Right cardiac atrium (tissue), 5 donors: ENCODE measurements at regions not wholly inside any gene's neighbourhood (a gene's known extent, or its start where the extent isn't known, plus 50 kb on each side); places are given as distances from the start of the nearest gene placed in this dataset.
"Not testable (repeated sequence)": the region's sequence is repeated elsewhere in the genome, so short reads cannot be mapped to it uniquely, and the experiment has no call there.

Source experiments
- ATAC-seq, 2 donors: fragments of 200-7000 bp; cut with Tn5 transposase; one replicate each; pipeline versions ENCODE4 v1.8.0 to v1.9.1; 2020; ENCODE audit warnings: moderate library complexity in 2 of 2, mild to moderate bottlenecking in 1 of 2
- DNase-seq, 3 donors: peaks; one replicate each; pipeline ENCODE4 v3.0.0-alpha.2; 2020
- H3K27ac ChIP-seq: one replicate; pipeline ENCODE4 v1.5.1; 2013; ENCODE audit warnings: mild to moderate bottlenecking, low read length, control low read depth, moderate library complexity
- H3K27me3 ChIP-seq: one replicate; pipeline ENCODE4 v1.6.1; 2013; ENCODE audit not compliant: control insufficient read depth, insufficient read depth
- H3K4me1 ChIP-seq: one replicate; pipeline ENCODE4 v1.6.1; 2013; ENCODE audit warnings: low read length; ENCODE audit not compliant: control insufficient read depth, insufficient read depth
- H3K4me3 ChIP-seq: one replicate; pipeline ENCODE4 v1.5.1; 2013; ENCODE audit warnings: low read length, control low read depth
- H3K9me3 ChIP-seq: one replicate; pipeline ENCODE4 v1.6.1; 2013; ENCODE audit warnings: low read length; ENCODE audit not compliant: control insufficient read depth
- WGBS: extraction: QIAGEN DNeasy Blood & Tissue Kit; methylation state at CpG from one replicate; pipeline ENCODE4 v1.1.7; 2013; 5-methylcytosine and 5-hydroxymethylcytosine counted together
- intact Hi-C, 4 donors: fragments of 100-400 bp; cut with DNase I; formaldehyde crosslinking; loops; one replicate each; pipeline versions ENCODE4 v1.11.0 to v1.14.0; 2022 to 2023
- donor health status: healthy with polysubstance abuse.
- donor health status: DM: no; HTN: yes; CAD: no.
- donor health status: DM: no; HTN: no; CAD: no.
- donor health status: DM: no; HTN: yes; CAD: no; lungs with severe emphysema.
- donor health status: DM: yes; HTN: yes; CAD: no.

- 57% methylated on average over 3 of the region's 3 CpGs for WGBS
- intact Hi-C loops: no loop called here
- H3K27ac ChIP-seq: no peak overlapping the region
- DNase-seq (no peak), ATAC-seq (no peak)
- no peaks in the 10 kb centered on the region for H3K27me3 ChIP-seq
- no peaks in the 10 kb centered on the region for H3K4me1 ChIP-seq
- no peak overlapping the region for H3K4me3 ChIP-seq
- H3K9me3 ChIP-seq: no peaks in the 10 kb centered on the region
Measured at GRCh38 chr4:117014236-117014635, 71.1 kb downstream of the TRAM1L1 start.

- no peak for ATAC-seq
- Histone ChIP-seq H3K4me3 (no peak overlapping the region), H3K27me3 (no peaks in the 10 kb centered on the region), H3K9me3 (no peaks in the 10 kb centered on the region), H3K4me1 (no peaks in the 10 kb centered on the region), H3K27ac (no peak overlapping the region)
- no peak for DNase-seq
- WGBS: 90% methylated on average over 1 of the region's 1 CpG
- intact Hi-C loops: no loop called here
Measured at GRCh38 chr4:117010671-117011070, 74.7 kb downstream of the TRAM1L1 start.

GRCh38 chr4:117001077-117001476, 84.3 kb downstream of the TRAM1L1 start:
- intact Hi-C loops: no loop called here
- H3K27me3 ChIP-seq: no peaks in the 10 kb centered on the region
- H3K27ac ChIP-seq: no peak overlapping the region
- 76% methylated on average over 8 of the region's 8 CpGs for WGBS
- H3K4me1 ChIP-seq: no peaks in the 10 kb centered on the region
- ATAC-seq (no peak), DNase-seq (no peak)
- H3K4me3 ChIP-seq: no peak overlapping the region
- no peaks in the 10 kb centered on the region for H3K9me3 ChIP-seq

DNA sequence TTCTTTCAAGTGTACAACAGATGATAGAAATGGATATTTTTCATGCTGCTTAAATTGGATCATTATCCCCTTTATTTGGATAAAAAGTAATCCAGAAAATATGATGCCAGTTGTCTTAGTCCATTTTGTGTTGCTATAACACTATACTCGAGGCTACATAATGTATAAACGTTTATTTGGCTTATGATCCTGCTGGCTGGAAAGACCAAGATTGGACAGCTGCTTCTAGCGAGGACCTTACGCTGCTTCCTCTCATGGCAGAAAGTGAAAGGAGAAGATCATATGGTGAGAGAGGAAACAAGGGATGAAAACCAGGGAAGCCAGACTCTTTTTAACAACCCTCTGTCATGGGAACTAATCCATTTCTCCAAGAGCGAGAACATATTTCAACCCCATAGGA, 102.7 kb downstream of the TRAM1L1 start:
- 77% methylated on average over 5 of the region's 5 CpGs for WGBS
- DNase-seq (no peak), ATAC-seq (no peak)
- H3K4me1 ChIP-seq: no peaks in the 10 kb centered on the region
- no peaks in the 10 kb centered on the region for H3K27me3 ChIP-seq
- H3K27ac ChIP-seq: no peak overlapping the region
- intact Hi-C loops: no loop called here
- no peaks in the 10 kb centered on the region for H3K9me3 ChIP-seq
- no peak overlapping the region for H3K4me3 ChIP-seq

DNA sequence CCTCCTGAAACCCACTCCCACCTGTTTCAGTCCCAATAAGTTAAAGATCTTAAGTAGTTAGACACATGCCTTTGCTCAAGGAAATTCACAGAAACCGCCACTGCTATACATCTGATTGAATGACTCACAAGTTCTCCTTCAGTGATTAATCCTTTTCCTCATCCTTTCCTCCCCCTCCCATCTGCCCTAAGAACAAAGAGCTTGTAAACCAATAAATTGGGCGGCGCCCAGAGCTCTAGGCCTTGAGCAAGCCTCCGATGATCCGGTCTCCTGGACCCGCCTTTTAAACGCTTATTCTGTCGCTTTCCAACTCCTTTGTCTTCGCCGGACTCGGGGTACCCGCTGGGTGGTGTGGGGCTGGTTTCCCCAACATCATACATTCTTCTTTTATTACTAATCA, 104.9 kb downstream of the TRAM1L1 start:
- H3K9me3 ChIP-seq, H3K27me3 ChIP-seq, H3K27ac ChIP-seq, intact Hi-C loops, ATAC-seq, H3K4me1 ChIP-seq, H3K4me3 ChIP-seq, DNase-seq: not testable (repeated sequence)
- 86% methylated on average over 12 of the region's 12 CpGs for WGBS

- ATAC-seq (no peak), DNase-seq (no peak)
- H3K27me3 ChIP-seq: no peaks in the 10 kb centered on the region
- H3K9me3 ChIP-seq: no peaks in the 10 kb centered on the region
- intact Hi-C loops: no loop called here
- no peak overlapping the region for H3K27ac ChIP-seq
- H3K4me3 ChIP-seq: no peak overlapping the region
- H3K4me1 ChIP-seq: no peaks in the 10 kb centered on the region
Measured at GRCh38 chr4:116959045-116959444, 126.3 kb downstream of the TRAM1L1 start.

GRCh38 chr4:116953947-116954346, 131.4 kb downstream of the TRAM1L1 start:
- H3K9me3 ChIP-seq: no peaks in the 10 kb centered on the region
- H3K4me1 ChIP-seq: no peaks in the 10 kb centered on the region
- no peak for ATAC-seq
- H3K4me3 ChIP-seq: no peak overlapping the region
- no peaks in the 10 kb centered on the region for H3K27me3 ChIP-seq
- no peak overlapping the region for H3K27ac ChIP-seq
- WGBS: 38% methylated on average over 3 of the region's 3 CpGs
- intact Hi-C loops: no loop called here
- no peak for DNase-seq

DNA sequence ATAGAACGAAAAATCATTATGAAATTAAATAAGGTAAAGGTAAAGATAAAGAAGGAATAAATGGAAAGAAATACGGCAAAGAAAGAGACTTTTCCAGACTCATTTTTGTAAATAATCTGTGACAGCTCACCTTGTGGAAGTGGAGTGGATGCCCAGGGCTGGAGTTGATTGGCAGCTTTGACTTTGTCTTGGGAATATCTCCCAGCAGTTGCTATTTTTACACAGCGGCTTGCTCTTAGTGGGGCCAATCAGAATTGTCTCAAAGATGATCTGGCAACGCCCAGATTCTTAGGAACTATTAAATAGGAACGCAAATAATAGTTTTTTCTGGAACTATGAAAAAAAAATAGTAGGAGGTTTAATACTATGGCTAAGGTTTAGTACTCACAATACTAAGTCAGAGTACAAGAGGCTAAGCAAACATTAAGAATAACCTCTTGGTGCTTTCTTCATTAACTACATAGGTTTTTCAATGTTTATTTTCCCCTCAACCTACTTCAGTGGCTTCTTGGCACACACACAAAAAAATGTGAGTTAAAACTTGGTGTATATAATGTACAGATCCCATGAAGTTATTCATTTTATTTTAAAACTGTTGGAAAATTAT, 132.7 kb downstream of the TRAM1L1 start:
- Histone ChIP-seq H3K27ac (no peak overlapping the region), H3K4me1 (no peaks in the 10 kb centered on the region), H3K9me3 (no peaks in the 10 kb centered on the region), H3K4me3 (no peak overlapping the region), H3K27me3 (no peaks in the 10 kb centered on the region)
- intact Hi-C loops: no loop called here
- no peak for ATAC-seq
- WGBS: 60% methylated on average over 5 of the region's 5 CpGs
- DNase-seq: no peak

- no peak for ATAC-seq
- DNase-seq: no peak
- no peaks in the 10 kb centered on the region for H3K27me3 ChIP-seq
- no peak overlapping the region for H3K4me3 ChIP-seq
- intact Hi-C loops: no loop called here
- H3K27ac ChIP-seq: no peak overlapping the region
- no peaks in the 10 kb centered on the region for H3K9me3 ChIP-seq
- no peaks in the 10 kb centered on the region for H3K4me1 ChIP-seq
- WGBS: 91% methylated on average over 4 of the region's 4 CpGs
Measured at GRCh38 chr4:116949856-116950255, 135.5 kb downstream of the TRAM1L1 start.

GRCh38 chr4:116942315-116942714, 143.1 kb downstream of the TRAM1L1 start:
- no peak overlapping the region for H3K4me3 ChIP-seq
- DNase-seq: no peak
- intact Hi-C loops: no loop called here
- 51% methylated on average over 3 of the region's 3 CpGs for WGBS
- no peaks in the 10 kb centered on the region for H3K9me3 ChIP-seq
- no peak overlapping the region for H3K27ac ChIP-seq
- H3K27me3 ChIP-seq: no peaks in the 10 kb centered on the region
- H3K4me1 ChIP-seq: no peaks in the 10 kb centered on the region
- no peak for ATAC-seq

GRCh38 chr4:116930329-116930728, 155.0 kb downstream of the TRAM1L1 start:
- WGBS: 89% methylated on average over 1 of the region's 1 CpG
- ATAC-seq (no peak), DNase-seq (no peak)
- no peaks in the 10 kb centered on the region for H3K4me1 ChIP-seq
- no peaks in the 10 kb centered on the region for H3K27me3 ChIP-seq
- no peak overlapping the region for H3K27ac ChIP-seq
- no peak overlapping the region for H3K4me3 ChIP-seq
- intact Hi-C loops: no loop called here
- H3K9me3 ChIP-seq: no peaks in the 10 kb centered on the region

- Histone ChIP-seq H3K27ac (no peak overlapping the region), H3K4me1 (no peaks in the 10 kb centered on the region), H3K4me3 (no peak overlapping the region), H3K27me3 (no peaks in the 10 kb centered on the region), H3K9me3 (no peaks in the 10 kb centered on the region)
- WGBS: 81% methylated on average over 2 of the region's 2 CpGs
- DNase-seq (no peak), ATAC-seq (no peak)
- intact Hi-C loops: no loop called here
Measured at GRCh38 chr4:116926631-116927295, 158.6 kb downstream of the TRAM1L1 start.
